Vagina (tissue), 2 donors: ENCODE measurements at regions not wholly inside any gene's neighbourhood (a gene's known extent, or its start where the extent isn't known, plus 50 kb on each side); places are given as distances from the start of the nearest gene placed in this dataset.

Source experiments
- POLR2A ChIP-seq, 2 donors: fragments of 450-650 bp; IDR thresholded peaks; one replicate each; pipeline ENCODE4 v1.6.1; 2017; ENCODE audit warnings: antibody characterized with exemption in 2 of 2, mild to moderate bottlenecking in 2 of 2, moderate library complexity in 2 of 2
- TF ChIP-seq, protein P1 (sequence below), 3 experiments: fragments of 450-650 bp in 2 of 3; fragments of 200-600 bp in 1 of 3; sonication (generic) in 1 of 3; IDR thresholded peaks; one replicate each; pipeline ENCODE4 v1.5.1; 2017 to 2019; ENCODE audit warnings: antibody characterized with exemption in 3 of 3, mild to moderate bottlenecking in 2 of 3, moderate library complexity in 2 of 3

DNA sequence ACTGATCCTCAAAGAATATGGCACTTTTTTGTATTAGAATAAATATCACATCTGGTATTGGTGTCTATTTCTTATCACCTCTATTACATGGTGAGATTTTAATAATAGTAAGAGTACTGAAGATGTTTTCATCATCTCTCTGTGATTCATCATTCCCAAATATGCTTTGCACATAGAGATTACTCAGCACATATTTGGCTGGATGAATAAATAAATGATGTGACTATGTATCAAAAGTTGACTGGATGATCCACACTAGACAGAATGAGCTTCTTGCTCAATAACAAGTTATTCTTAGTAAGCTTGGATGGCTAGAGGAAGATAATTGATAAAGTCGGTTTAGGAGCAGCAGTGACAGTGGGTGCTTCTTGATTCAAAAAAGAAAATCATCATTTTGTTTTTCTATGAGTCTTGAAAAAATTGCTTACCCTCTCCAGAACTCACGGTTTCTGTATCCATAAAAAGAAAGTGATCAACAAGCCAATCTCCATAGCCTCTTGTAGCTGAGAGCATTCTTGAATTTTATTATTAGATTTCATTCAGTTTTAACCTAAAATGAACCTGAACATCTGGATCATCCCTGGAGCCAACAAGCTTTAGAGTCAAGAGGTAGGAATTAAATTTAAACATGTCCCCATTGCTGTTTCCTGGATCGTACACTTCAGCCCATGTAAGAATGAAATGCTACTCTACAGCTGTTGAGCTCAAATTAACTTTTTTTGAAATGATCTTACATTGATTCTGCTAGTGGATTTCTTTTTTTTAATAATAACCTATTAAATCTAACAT lies 104.8 kb upstream of the OSTN start:
- TF ChIP-seq, protein P1, sequence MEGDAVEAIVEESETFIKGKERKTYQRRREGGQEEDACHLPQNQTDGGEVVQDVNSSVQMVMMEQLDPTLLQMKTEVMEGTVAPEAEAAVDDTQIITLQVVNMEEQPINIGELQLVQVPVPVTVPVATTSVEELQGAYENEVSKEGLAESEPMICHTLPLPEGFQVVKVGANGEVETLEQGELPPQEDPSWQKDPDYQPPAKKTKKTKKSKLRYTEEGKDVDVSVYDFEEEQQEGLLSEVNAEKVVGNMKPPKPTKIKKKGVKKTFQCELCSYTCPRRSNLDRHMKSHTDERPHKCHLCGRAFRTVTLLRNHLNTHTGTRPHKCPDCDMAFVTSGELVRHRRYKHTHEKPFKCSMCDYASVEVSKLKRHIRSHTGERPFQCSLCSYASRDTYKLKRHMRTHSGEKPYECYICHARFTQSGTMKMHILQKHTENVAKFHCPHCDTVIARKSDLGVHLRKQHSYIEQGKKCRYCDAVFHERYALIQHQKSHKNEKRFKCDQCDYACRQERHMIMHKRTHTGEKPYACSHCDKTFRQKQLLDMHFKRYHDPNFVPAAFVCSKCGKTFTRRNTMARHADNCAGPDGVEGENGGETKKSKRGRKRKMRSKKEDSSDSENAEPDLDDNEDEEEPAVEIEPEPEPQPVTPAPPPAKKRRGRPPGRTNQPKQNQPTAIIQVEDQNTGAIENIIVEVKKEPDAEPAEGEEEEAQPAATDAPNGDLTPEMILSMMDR (IDR thresholded peaks at IDR 0.05): no peak
- TF ChIP-seq POLR2A (IDR thresholded peaks at IDR 0.05): no peak
